PC-9 (cell line): ENCODE measurements at regions not wholly inside any gene's neighbourhood (a gene's known extent, or its start where the extent isn't known, plus 50 kb on each side); places are given as distances from the start of the nearest gene placed in this dataset.

ENCODE experiments used
- EZH2 ChIP-seq: fragments of 200-600 bp; sonication (generic); IDR thresholded peaks from 2 replicates; pipeline ENCODE4 v1.8.0; 2017; ENCODE audit warnings: antibody characterized with exemption, low read depth
- TF ChIP-seq, protein P1 (sequence below): fragments of 200-600 bp; sonication (generic); conservative IDR thresholded peaks from 2 replicates; pipeline ENCODE4 v1.6.1; 2017; ENCODE audit warnings: mixed run types, antibody characterized with exemption, mild to moderate bottlenecking, moderate library complexity

DNA sequence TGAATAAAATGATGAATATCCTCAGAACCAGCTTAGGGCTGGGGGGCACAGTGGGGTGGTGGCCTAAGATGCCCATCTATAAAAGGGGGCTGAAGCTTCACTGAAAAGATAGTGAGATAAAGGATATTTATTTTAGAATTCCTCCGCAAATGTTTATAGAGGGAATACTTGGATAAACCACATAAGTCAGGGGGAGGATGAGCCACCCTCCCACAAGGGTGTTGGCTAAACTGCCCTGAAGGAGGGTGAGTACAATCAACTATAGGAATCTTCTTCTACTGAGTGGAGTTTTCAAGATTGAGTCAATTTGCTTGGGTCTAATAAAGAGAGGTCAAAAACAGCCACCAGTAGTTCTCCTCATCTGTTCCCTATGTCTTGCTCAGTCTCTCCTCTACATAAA is 114.5 kb upstream of the TANK start:
- TF ChIP-seq, protein P1, sequence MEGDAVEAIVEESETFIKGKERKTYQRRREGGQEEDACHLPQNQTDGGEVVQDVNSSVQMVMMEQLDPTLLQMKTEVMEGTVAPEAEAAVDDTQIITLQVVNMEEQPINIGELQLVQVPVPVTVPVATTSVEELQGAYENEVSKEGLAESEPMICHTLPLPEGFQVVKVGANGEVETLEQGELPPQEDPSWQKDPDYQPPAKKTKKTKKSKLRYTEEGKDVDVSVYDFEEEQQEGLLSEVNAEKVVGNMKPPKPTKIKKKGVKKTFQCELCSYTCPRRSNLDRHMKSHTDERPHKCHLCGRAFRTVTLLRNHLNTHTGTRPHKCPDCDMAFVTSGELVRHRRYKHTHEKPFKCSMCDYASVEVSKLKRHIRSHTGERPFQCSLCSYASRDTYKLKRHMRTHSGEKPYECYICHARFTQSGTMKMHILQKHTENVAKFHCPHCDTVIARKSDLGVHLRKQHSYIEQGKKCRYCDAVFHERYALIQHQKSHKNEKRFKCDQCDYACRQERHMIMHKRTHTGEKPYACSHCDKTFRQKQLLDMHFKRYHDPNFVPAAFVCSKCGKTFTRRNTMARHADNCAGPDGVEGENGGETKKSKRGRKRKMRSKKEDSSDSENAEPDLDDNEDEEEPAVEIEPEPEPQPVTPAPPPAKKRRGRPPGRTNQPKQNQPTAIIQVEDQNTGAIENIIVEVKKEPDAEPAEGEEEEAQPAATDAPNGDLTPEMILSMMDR, result no peak
- TF ChIP-seq EZH2, result no peak
